WERI-Rb-1 (cell line): ENCODE measurements at regions not wholly inside any gene's neighbourhood (a gene's known extent, or its start where the extent isn't known, plus 50 kb on each side); places are given as distances from the start of the nearest gene placed in this dataset.

Experiments
- DNase-seq: peaks from one replicate; pipeline ENCODE4 v3.0.0-alpha.2; 2020
- H3K27ac ChIP-seq: fragments of 250-450 bp; sonication (Bioruptor Pico); 2 replicates; pipeline ENCODE4 v1.5.1; 2020; ENCODE audit warnings: mild to moderate bottlenecking, moderate library complexity
- H3K27me3 ChIP-seq: fragments of 250-450 bp; sonication (Bioruptor Pico); 2 replicates; pipeline ENCODE4 v1.5.1; 2021; ENCODE audit warnings: mild to moderate bottlenecking, low read depth, moderate library complexity; ENCODE audit not compliant: insufficient read depth, severe bottlenecking
- H3K36me3 ChIP-seq: fragments of 250-450 bp; sonication (Bioruptor Pico); 2 replicates; pipeline ENCODE4 v1.5.1; 2020; ENCODE audit warnings: mild to moderate bottlenecking, moderate library complexity
- H3K4me3 ChIP-seq: 2 replicates; pipeline ENCODE4 v1.5.1; 2011; ENCODE audit warnings: low read depth, mild to moderate bottlenecking, control low read depth, low read length
- H3K9me3 ChIP-seq: fragments of 250-450 bp; sonication (Bioruptor Pico); 2 replicates; pipeline ENCODE4 v1.5.1; 2021; ENCODE audit warnings: mild to moderate bottlenecking, moderate library complexity; ENCODE audit not compliant: severe bottlenecking
- CTCF ChIP-seq: IDR thresholded peaks from 2 replicates; pipeline ENCODE4 v1.5.1; 2011; ENCODE audit warnings: low read depth, mild to moderate bottlenecking, control low read depth, inconsistent platforms, low read length

GRCh38 chr9:135422341-135422944, 57.1 kb upstream of the PPP1R26 start:
- no peak overlapping the region for H3K4me3 ChIP-seq
- no peaks in the 10 kb centered on the region for H3K9me3 ChIP-seq
- H3K36me3 ChIP-seq: no peaks in the 10 kb centered on the region
- no peaks in the 10 kb centered on the region for H3K27me3 ChIP-seq
- DNase-seq: no peak
- TF ChIP-seq CTCF: no peak
- no peak overlapping the region for H3K27ac ChIP-seq

- no peak overlapping the region for H3K27ac ChIP-seq
- H3K4me3 ChIP-seq: no peak overlapping the region
- no peak for DNase-seq
- H3K27me3 ChIP-seq: no peaks in the 10 kb centered on the region
- no peaks in the 10 kb centered on the region for H3K9me3 ChIP-seq
- TF ChIP-seq CTCF: no peak
- no peaks in the 10 kb centered on the region for H3K36me3 ChIP-seq
Observed at GRCh38 chr9:135423725-135424124, 55.9 kb upstream of the PPP1R26 start.
